ENCODE measurements at regions not wholly inside any gene's neighbourhood (a gene's known extent, or its start where the extent isn't known, plus 50 kb on each side); places are given as distances from the start of the nearest gene placed in this dataset.

DNA sequence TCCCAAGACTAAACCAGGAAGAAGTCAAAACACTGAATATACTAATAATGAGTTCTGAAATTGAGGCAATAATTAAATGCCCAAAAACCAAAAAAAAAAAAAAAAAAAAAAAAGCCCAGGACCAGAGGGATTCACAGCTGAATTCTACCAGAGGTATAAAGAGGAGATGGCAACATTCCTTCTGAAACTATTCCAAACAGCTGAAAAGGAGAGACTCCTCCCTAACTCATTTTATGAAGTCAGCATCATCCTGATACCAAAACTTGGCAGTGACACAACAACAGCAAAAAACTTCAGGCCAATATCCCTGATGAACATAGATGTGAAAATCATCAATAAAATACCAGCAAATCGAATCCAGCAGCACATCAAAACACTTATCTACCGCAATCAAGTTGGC is 108.5 kb upstream of the COL3A1 start:
- Histone ChIP-seq H3K4me1 (ENCODE audit: control insufficient read depth in 1 of 2, insufficient read depth in 2 of 2, low read depth in 1 of 2, low read length in 1 of 2) (peaks cover 0 to 4% of the 10 kb centered on the region in 2 experiments; a peak in 1 of 4 replicates), H3K9me2 (no peaks in the 10 kb centered on the region), H3K4me2 (no peak overlapping the region), H3K79me2 (ENCODE audit: insufficient read depth) (no peaks in the 10 kb centered on the region), H4K20me1 (ENCODE audit: insufficient read depth) (no peaks in the 10 kb centered on the region), H3K9me3 (peaks cover 21% of the 10 kb centered on the region), H3K4me3 (ENCODE audit: low read depth in 2 of 2, low read length in 1 of 2) (no peak overlapping the region), H3K27me3 (ENCODE audit: insufficient read depth) (no peaks in the 10 kb centered on the region), H3F3A (replicated peaks; ENCODE audit: insufficient read depth) (peaks cover 2% of the 10 kb centered on the region), H3K27ac (ENCODE audit: low read depth in 2 of 2, low read length in 1 of 2) (no peak overlapping the region), H3K9ac (no peak overlapping the region), H2AFZ (ENCODE audit: low read depth) (no peak overlapping the region), H3K36me3 (replicated peaks in 1 of 2; ENCODE audit: control insufficient read depth in 1 of 2, insufficient read depth in 2 of 2, low read length in 1 of 2) (no peaks in the 10 kb centered on the region)
- 62% methylated on average over 2 of the region's 2 CpGs for whole genome bisulfite sequencing (ENCODE audit: low lambda C conversion rate)
- TF ChIP-seq TEAD4 (IDR thresholded peaks at IDR 0.05; ENCODE audit: borderline replicate concordance, insufficient read depth) = no peak
- TF ChIP-seq MEF2A (IDR thresholded peaks at IDR 0.05; ENCODE audit: borderline replicate concordance, low read depth) = no peak
- no peak for TF ChIP-seq RFX5 (IDR thresholded peaks at IDR 0.05; ENCODE audit: low read length)
- ChIA-PET CTCF (no interaction called here), POLR2A (no interaction called here)
- no peak for DNase-seq

DNA sequence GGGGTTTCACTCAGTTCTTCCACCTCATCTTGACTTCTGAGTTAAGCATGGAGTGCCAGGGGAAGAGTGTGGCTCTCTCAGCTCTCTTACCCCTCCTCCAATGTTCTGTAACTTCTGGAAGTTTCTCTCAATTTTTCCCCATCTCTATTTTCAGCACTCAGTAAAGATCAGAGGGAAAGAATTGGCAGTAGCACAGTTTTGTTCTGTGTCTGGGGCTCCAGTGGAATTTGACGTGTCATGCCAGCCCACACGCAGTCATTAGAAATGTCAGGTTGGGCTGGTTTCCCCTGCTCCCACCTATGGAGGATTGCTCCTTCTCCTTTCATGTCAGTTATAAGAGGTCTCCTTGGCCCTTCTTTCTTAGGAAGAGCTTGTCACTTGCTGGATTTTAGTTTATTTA is 104.6 kb upstream of the COL3A1 start:
- Histone ChIP-seq H3K27me3 (ENCODE audit: insufficient read depth) (no peaks in the 10 kb centered on the region), H3F3A (replicated peaks; ENCODE audit: insufficient read depth) (no peaks in the 10 kb centered on the region), H3K4me3 (ENCODE audit: low read depth in 2 of 2, low read length in 1 of 2) (no peak overlapping the region), H3K4me2 (no peak overlapping the region), H3K9ac (no peak overlapping the region), H3K79me2 (ENCODE audit: insufficient read depth) (no peaks in the 10 kb centered on the region), H4K20me1 (ENCODE audit: insufficient read depth) (no peaks in the 10 kb centered on the region), H2AFZ (ENCODE audit: low read depth) (0 out of 2 replicates have a peak overlapping the region, but pooled peaks have one; percentile 16), H3K36me3 (replicated peaks in 1 of 2; ENCODE audit: control insufficient read depth in 1 of 2, insufficient read depth in 2 of 2, low read length in 1 of 2) (no peaks in the 10 kb centered on the region), H3K4me1 (ENCODE audit: control insufficient read depth in 1 of 2, insufficient read depth in 2 of 2, low read depth in 1 of 2, low read length in 1 of 2) (peaks cover 4% of the 10 kb centered on the region in 2 experiments; a peak in 2 of 4 replicates), H3K9me2 (no peaks in the 10 kb centered on the region), H3K27ac (ENCODE audit: low read depth in 2 of 2, low read length in 1 of 2) (no peak overlapping the region), H3K9me3 (peaks cover 14% of the 10 kb centered on the region; the same call in 1 of the 2 replicates)
- 91% methylated on average over 2 of the region's 2 CpGs for WGBS (ENCODE audit: low lambda C conversion rate)
- ChIA-PET POLR2A (no interaction called here), CTCF (no interaction called here)
- no peak for TF ChIP-seq TEAD4 (IDR thresholded peaks at IDR 0.05; ENCODE audit: borderline replicate concordance, insufficient read depth)
- TF ChIP-seq FOXJ3 (CRISPR knock-in tag; IDR thresholded peaks at IDR 0.05) = no peak
- TF ChIP-seq ELF1 (IDR thresholded peaks at IDR 0.05) = no peak
- TF ChIP-seq, protein P1, sequence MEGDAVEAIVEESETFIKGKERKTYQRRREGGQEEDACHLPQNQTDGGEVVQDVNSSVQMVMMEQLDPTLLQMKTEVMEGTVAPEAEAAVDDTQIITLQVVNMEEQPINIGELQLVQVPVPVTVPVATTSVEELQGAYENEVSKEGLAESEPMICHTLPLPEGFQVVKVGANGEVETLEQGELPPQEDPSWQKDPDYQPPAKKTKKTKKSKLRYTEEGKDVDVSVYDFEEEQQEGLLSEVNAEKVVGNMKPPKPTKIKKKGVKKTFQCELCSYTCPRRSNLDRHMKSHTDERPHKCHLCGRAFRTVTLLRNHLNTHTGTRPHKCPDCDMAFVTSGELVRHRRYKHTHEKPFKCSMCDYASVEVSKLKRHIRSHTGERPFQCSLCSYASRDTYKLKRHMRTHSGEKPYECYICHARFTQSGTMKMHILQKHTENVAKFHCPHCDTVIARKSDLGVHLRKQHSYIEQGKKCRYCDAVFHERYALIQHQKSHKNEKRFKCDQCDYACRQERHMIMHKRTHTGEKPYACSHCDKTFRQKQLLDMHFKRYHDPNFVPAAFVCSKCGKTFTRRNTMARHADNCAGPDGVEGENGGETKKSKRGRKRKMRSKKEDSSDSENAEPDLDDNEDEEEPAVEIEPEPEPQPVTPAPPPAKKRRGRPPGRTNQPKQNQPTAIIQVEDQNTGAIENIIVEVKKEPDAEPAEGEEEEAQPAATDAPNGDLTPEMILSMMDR (IDR thresholded peaks at IDR 0.05) = no peak
- TF ChIP-seq RAD21 (IDR thresholded peaks at IDR 0.05; ENCODE audit: low read length) = no peak
- TF ChIP-seq CHD2 (IDR thresholded peaks at IDR 0.05; ENCODE audit: low read length, partially characterized antibody) = no peak
- TF ChIP-seq GABPA (IDR thresholded peaks at IDR 0.05; ENCODE audit: low read depth) = no peak
- TF ChIP-seq TCF12 (IDR thresholded peaks at IDR 0.05) = no peak
- no peak for TF ChIP-seq JUND (IDR thresholded peaks at IDR 0.05)
- no peak for TF ChIP-seq SIN3A (IDR thresholded peaks at IDR 0.05; ENCODE audit: borderline replicate concordance, low read depth, low read length)
- no peak for TF ChIP-seq TAF1 (IDR thresholded peaks at IDR 0.05; ENCODE audit: borderline replicate concordance, low read depth, low read length)
- no peak for TF ChIP-seq NFIC (IDR thresholded peaks at IDR 0.05; ENCODE audit: borderline replicate concordance)
- TF ChIP-seq, protein P2, sequence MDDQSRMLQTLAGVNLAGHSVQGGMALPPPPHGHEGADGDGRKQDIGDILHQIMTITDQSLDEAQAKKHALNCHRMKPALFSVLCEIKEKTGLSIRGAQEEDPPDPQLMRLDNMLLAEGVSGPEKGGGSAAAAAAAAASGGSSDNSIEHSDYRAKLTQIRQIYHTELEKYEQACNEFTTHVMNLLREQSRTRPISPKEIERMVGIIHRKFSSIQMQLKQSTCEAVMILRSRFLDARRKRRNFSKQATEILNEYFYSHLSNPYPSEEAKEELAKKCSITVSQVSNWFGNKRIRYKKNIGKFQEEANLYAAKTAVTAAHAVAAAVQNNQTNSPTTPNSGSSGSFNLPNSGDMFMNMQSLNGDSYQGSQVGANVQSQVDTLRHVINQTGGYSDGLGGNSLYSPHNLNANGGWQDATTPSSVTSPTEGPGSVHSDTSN (IDR thresholded peaks at IDR 0.05) = no peak
- TF ChIP-seq RCOR1 (IDR thresholded peaks at IDR 0.05; ENCODE audit: low read length) = no peak
- TF ChIP-seq SMC3 (IDR thresholded peaks at IDR 0.05; ENCODE audit: low read depth, low read length) = no peak
- no peak for TF ChIP-seq RFX5 (IDR thresholded peaks at IDR 0.05; ENCODE audit: low read length)
- TF ChIP-seq, protein P3, sequence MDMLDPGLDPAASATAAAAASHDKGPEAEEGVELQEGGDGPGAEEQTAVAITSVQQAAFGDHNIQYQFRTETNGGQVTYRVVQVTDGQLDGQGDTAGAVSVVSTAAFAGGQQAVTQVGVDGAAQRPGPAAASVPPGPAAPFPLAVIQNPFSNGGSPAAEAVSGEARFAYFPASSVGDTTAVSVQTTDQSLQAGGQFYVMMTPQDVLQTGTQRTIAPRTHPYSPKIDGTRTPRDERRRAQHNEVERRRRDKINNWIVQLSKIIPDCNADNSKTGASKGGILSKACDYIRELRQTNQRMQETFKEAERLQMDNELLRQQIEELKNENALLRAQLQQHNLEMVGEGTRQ (IDR thresholded peaks at IDR 0.05; ENCODE audit: borderline replicate concordance, low read depth, low read length) = no peak
- TF ChIP-seq, protein P4, sequence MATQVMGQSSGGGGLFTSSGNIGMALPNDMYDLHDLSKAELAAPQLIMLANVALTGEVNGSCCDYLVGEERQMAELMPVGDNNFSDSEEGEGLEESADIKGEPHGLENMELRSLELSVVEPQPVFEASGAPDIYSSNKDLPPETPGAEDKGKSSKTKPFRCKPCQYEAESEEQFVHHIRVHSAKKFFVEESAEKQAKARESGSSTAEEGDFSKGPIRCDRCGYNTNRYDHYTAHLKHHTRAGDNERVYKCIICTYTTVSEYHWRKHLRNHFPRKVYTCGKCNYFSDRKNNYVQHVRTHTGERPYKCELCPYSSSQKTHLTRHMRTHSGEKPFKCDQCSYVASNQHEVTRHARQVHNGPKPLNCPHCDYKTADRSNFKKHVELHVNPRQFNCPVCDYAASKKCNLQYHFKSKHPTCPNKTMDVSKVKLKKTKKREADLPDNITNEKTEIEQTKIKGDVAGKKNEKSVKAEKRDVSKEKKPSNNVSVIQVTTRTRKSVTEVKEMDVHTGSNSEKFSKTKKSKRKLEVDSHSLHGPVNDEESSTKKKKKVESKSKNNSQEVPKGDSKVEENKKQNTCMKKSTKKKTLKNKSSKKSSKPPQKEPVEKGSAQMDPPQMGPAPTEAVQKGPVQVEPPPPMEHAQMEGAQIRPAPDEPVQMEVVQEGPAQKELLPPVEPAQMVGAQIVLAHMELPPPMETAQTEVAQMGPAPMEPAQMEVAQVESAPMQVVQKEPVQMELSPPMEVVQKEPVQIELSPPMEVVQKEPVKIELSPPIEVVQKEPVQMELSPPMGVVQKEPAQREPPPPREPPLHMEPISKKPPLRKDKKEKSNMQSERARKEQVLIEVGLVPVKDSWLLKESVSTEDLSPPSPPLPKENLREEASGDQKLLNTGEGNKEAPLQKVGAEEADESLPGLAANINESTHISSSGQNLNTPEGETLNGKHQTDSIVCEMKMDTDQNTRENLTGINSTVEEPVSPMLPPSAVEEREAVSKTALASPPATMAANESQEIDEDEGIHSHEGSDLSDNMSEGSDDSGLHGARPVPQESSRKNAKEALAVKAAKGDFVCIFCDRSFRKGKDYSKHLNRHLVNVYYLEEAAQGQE (IDR thresholded peaks at IDR 0.05; ENCODE audit: low read depth, low read length) = no peak
- TF ChIP-seq GATA2 (CRISPR knock-in tag; IDR thresholded peaks at IDR 0.05) = no peak
- no peak for TF ChIP-seq RXRA (IDR thresholded peaks at IDR 0.05; ENCODE audit: borderline replicate concordance, low read depth)
- no peak for DNase-seq

All from SK-N-SH (cell line).